ENCODE measurements at regions not wholly inside any gene's neighbourhood (a gene's known extent, or its start where the extent isn't known, plus 50 kb on each side); places are given as distances from the start of the nearest gene placed in this dataset.

GRCh38 chr14:33871394-33871793 is 79.5 kb downstream of the EGLN3 start:
- no peak for DNase-seq

- DNase-seq: no peak
Observed at GRCh38 chr14:33866425-33867088, 84.3 kb downstream of the EGLN3 start.

GRCh38 chr14:33862261-33862802 is 88.5 kb downstream of the EGLN3 start:
- no peak for DNase-seq

- peak; percentile 2 for DNase-seq
Observed at GRCh38 chr14:33859306-33859705, 91.6 kb downstream of the EGLN3 start.

- no peak for DNase-seq
Observed at GRCh38 chr14:33857650-33858049, 93.2 kb downstream of the EGLN3 start.

GRCh38 chr14:33855672-33856071 is 95.2 kb downstream of the EGLN3 start:
- DNase-seq: no peak

All from fibroblast of upper back skin (primary cell).